SK-N-SH treated with all-trans-retinoic acid at 6 μM for 48 hours (cell line): ENCODE measurements at regions not wholly inside any gene's neighbourhood (a gene's known extent, or its start where the extent isn't known, plus 50 kb on each side); places are given as distances from the start of the nearest gene placed in this dataset.

Source experiments
- ATAC-seq: fragments of 200-7000 bp; cut with Tn5 transposase; 3 replicates; pipeline ENCODE4 v1.9.1; 2020; ENCODE audit warnings: mild to moderate bottlenecking, moderate library complexity
- ARNTL ChIP-seq: fragments of 450-650 bp; formaldehyde crosslinking; IDR thresholded peaks from 2 replicates; pipeline ENCODE4 v1.5.0; 2020; ENCODE audit warnings: low read depth, mild to moderate bottlenecking, moderate library complexity, borderline replicate concordance
- BACH2 ChIP-seq: fragments of 250-450 bp; sonication (Bioruptor Pico); IDR thresholded peaks from 2 replicates; pipeline ENCODE4 v1.9.0; 2021; ENCODE audit warnings: mild to moderate bottlenecking, borderline replicate concordance
- CSDC2 ChIP-seq: fragments of 250-450 bp; sonication (Bioruptor Pico); IDR thresholded peaks from 2 replicates; pipeline ENCODE4 v1.5.0; 2020; ENCODE audit warnings: mild to moderate bottlenecking, moderate library complexity
- ESRRG ChIP-seq: fragments of 250-450 bp; sonication (Bioruptor Pico); IDR thresholded peaks from 2 replicates; pipeline ENCODE4 v1.6.1; 2021; ENCODE audit warnings: mild to moderate bottlenecking
- GLIS3 ChIP-seq: fragments of 250-450 bp; sonication (Bioruptor Pico); IDR thresholded peaks from 2 replicates; pipeline ENCODE4 v1.5.0; 2020; ENCODE audit warnings: mild to moderate bottlenecking, moderate library complexity
- ISL1 ChIP-seq: fragments of 250-450 bp; sonication (Bioruptor Pico); IDR thresholded peaks from 2 replicates; pipeline ENCODE4 v2.1.2; 2022; ENCODE audit warnings: mild to moderate bottlenecking, moderate library complexity
- OSR1 ChIP-seq: fragments of 250-450 bp; sonication (Bioruptor Pico); IDR thresholded peaks from 2 replicates; pipeline ENCODE4 v1.8.0; 2022; ENCODE audit warnings: moderate library complexity, mild to moderate bottlenecking, inconsistent platforms
- RARB ChIP-seq: fragments of 250-450 bp; sonication (Bioruptor Pico); IDR thresholded peaks from 2 replicates; pipeline ENCODE4 v1.8.0; 2021; ENCODE audit warnings: mild to moderate bottlenecking, moderate library complexity
- SNAI2 ChIP-seq: fragments of 250-450 bp; sonication (Bioruptor Pico); IDR thresholded peaks from 2 replicates; pipeline ENCODE4 v1.5.0; 2020; ENCODE audit warnings: mild to moderate bottlenecking, moderate library complexity
- TCF4 ChIP-seq: fragments of 250-450 bp; sonication (Bioruptor Pico); IDR thresholded peaks from 2 replicates; pipeline ENCODE4 v1.8.0; 2021; ENCODE audit warnings: mild to moderate bottlenecking, moderate library complexity, borderline replicate concordance
- TOX ChIP-seq: fragments of 250-450 bp; sonication (Bioruptor Pico); IDR thresholded peaks from 2 replicates; pipeline ENCODE4 v1.8.0; 2021; ENCODE audit warnings: mild to moderate bottlenecking, moderate library complexity, borderline replicate concordance
- ZC3H10 ChIP-seq: fragments of 250-450 bp; sonication (Bioruptor Pico); IDR thresholded peaks from 2 replicates; pipeline ENCODE4 v1.5.1; 2021; ENCODE audit warnings: mild to moderate bottlenecking, moderate library complexity
- ZFP3 ChIP-seq: fragments of 250-450 bp; sonication (Bioruptor Pico); IDR thresholded peaks from 2 replicates; pipeline ENCODE4 v1.5.0; 2020; ENCODE audit warnings: mild to moderate bottlenecking, moderate library complexity
- ZNF565 ChIP-seq: fragments of 450-650 bp; formaldehyde crosslinking; conservative IDR thresholded peaks from 2 replicates; pipeline ENCODE4 v1.5.0; 2020; ENCODE audit warnings: low read depth, mild to moderate bottlenecking, moderate library complexity
- ZNF70 ChIP-seq: fragments of 450-650 bp; formaldehyde crosslinking; IDR thresholded peaks from 2 replicates; pipeline ENCODE4 v1.5.0; 2020; ENCODE audit warnings: mild to moderate bottlenecking, moderate library complexity
- ZNF8 ChIP-seq: fragments of 450-650 bp; formaldehyde crosslinking; IDR thresholded peaks from 2 replicates; pipeline ENCODE4 v1.5.0; 2020; ENCODE audit warnings: mild to moderate bottlenecking, moderate library complexity
- TF ChIP-seq, protein P1 (sequence below): fragments of 250-450 bp; sonication (Bioruptor Pico); IDR thresholded peaks from 2 replicates; pipeline ENCODE4 v1.5.0; 2020; ENCODE audit warnings: mild to moderate bottlenecking, moderate library complexity
- TF ChIP-seq, protein P2 (sequence below): fragments of 250-450 bp; sonication (Bioruptor Pico); IDR thresholded peaks from 2 replicates; pipeline ENCODE4 v1.5.1; 2021; ENCODE audit warnings: mild to moderate bottlenecking, moderate library complexity
- TF ChIP-seq, protein P3 (sequence below): fragments of 250-450 bp; sonication (Bioruptor Pico); IDR thresholded peaks from 2 replicates; pipeline ENCODE4 v1.8.0; 2020; ENCODE audit warnings: mild to moderate bottlenecking, moderate library complexity, borderline replicate concordance
- TF ChIP-seq, protein P4 (sequence below): fragments of 250-450 bp; sonication (Bioruptor Pico); IDR thresholded peaks from 2 replicates; pipeline ENCODE4 v1.5.1; 2020; ENCODE audit warnings: low read depth, mild to moderate bottlenecking, moderate library complexity

DNA sequence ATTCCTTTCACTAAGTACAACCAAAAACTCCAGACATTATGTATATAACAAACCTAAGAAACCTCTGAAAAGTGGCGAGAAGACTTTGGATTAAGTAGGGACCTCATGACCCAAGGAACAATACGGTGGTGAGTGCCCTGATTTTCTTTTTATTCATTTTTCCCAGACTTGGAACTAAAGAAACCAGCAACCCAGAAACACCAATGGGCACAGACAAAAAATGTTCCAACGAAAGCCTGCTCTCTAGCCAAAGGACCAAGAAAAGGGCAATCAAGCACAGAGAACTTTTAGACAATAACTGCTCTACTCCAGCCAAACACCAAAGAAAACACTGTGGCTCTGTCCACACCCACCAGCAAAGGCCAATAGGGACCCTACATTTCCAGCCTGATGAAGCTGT lies 66.2 kb upstream of the SSBP2 start:
- ATAC-seq, result no peak
- TF ChIP-seq, protein P1, sequence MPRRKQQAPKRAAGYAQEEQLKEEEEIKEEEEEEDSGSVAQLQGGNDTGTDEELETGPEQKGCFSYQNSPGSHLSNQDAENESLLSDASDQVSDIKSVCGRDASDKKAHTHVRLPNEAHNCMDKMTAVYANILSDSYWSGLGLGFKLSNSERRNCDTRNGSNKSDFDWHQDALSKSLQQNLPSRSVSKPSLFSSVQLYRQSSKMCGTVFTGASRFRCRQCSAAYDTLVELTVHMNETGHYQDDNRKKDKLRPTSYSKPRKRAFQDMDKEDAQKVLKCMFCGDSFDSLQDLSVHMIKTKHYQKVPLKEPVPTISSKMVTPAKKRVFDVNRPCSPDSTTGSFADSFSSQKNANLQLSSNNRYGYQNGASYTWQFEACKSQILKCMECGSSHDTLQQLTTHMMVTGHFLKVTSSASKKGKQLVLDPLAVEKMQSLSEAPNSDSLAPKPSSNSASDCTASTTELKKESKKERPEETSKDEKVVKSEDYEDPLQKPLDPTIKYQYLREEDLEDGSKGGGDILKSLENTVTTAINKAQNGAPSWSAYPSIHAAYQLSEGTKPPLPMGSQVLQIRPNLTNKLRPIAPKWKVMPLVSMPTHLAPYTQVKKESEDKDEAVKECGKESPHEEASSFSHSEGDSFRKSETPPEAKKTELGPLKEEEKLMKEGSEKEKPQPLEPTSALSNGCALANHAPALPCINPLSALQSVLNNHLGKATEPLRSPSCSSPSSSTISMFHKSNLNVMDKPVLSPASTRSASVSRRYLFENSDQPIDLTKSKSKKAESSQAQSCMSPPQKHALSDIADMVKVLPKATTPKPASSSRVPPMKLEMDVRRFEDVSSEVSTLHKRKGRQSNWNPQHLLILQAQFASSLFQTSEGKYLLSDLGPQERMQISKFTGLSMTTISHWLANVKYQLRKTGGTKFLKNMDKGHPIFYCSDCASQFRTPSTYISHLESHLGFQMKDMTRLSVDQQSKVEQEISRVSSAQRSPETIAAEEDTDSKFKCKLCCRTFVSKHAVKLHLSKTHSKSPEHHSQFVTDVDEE (CRISPR knock-in tag), result no peak
- TF ChIP-seq ARNTL (CRISPR knock-in tag) (no peak), GLIS3 (no peak)
- TF ChIP-seq, protein P2, sequence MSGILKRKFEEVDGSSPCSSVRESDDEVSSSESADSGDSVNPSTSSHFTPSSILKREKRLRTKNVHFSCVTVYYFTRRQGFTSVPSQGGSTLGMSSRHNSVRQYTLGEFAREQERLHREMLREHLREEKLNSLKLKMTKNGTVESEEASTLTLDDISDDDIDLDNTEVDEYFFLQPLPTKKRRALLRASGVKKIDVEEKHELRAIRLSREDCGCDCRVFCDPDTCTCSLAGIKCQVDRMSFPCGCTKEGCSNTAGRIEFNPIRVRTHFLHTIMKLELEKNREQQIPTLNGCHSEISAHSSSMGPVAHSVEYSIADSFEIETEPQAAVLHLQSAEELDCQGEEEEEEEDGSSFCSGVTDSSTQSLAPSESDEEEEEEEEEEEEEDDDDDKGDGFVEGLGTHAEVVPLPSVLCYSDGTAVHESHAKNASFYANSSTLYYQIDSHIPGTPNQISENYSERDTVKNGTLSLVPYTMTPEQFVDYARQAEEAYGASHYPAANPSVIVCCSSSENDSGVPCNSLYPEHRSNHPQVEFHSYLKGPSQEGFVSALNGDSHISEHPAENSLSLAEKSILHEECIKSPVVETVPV, result no peak

DNA sequence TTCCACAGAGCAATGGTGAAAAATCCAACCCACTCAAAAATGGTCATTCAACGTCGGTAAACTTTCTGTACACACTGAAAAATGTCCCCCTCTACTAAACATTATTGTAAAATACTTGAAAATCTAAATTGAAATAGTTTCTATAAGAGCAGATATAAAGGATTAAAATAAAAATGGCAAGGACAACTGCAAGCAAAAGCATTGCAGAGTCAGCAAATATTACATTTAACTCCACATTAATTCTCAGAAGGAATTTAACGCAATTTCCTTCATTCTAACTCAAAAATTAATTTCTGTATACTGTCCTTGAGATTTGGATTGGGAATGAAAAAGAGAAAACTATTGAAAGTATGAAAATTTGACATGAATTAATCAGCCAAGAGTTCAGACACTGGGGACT lies 64.4 kb upstream of the SSBP2 start:
- no peak for TF ChIP-seq ZNF565 (CRISPR knock-in tag)
- TF ChIP-seq, protein P2, result no peak
- no peak for TF ChIP-seq CSDC2 (CRISPR knock-in tag)
- TF ChIP-seq ESRRG (CRISPR knock-in tag), result no peak
- no peak for TF ChIP-seq GLIS3
- TF ChIP-seq, protein P3, sequence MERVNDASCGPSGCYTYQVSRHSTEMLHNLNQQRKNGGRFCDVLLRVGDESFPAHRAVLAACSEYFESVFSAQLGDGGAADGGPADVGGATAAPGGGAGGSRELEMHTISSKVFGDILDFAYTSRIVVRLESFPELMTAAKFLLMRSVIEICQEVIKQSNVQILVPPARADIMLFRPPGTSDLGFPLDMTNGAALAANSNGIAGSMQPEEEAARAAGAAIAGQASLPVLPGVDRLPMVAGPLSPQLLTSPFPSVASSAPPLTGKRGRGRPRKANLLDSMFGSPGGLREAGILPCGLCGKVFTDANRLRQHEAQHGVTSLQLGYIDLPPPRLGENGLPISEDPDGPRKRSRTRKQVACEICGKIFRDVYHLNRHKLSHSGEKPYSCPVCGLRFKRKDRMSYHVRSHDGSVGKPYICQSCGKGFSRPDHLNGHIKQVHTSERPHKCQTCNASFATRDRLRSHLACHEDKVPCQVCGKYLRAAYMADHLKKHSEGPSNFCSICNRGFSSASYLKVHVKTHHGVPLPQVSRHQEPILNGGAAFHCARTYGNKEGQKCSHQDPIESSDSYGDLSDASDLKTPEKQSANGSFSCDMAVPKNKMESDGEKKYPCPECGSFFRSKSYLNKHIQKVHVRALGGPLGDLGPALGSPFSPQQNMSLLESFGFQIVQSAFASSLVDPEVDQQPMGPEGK (CRISPR knock-in tag), result no peak
- no peak for TF ChIP-seq SNAI2 (CRISPR knock-in tag)
- no peak for TF ChIP-seq ZC3H10 (CRISPR knock-in tag)
- no peak for TF ChIP-seq ZNF70 (CRISPR knock-in tag)
- TF ChIP-seq, protein P1 (CRISPR knock-in tag), result no peak
- TF ChIP-seq ZFP3, result no peak
- no peak for TF ChIP-seq RARB (CRISPR knock-in tag)
- no peak for TF ChIP-seq ZNF8 (CRISPR knock-in tag)
- no peak for TF ChIP-seq TOX (CRISPR knock-in tag)
- TF ChIP-seq, protein P4, sequence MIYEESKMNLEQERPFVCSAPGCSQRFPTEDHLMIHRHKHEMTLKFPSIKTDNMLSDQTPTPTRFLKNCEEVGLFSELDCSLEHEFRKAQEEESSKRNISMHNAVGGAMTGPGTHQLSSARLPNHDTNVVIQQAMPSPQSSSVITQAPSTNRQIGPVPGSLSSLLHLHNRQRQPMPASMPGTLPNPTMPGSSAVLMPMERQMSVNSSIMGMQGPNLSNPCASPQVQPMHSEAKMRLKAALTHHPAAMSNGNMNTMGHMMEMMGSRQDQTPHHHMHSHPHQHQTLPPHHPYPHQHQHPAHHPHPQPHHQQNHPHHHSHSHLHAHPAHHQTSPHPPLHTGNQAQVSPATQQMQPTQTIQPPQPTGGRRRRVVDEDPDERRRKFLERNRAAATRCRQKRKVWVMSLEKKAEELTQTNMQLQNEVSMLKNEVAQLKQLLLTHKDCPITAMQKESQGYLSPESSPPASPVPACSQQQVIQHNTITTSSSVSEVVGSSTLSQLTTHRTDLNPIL, result no peak
- TF ChIP-seq ISL1 (CRISPR knock-in tag), result no peak
- no peak for TF ChIP-seq TCF4 (CRISPR knock-in tag)
- no peak for TF ChIP-seq OSR1 (CRISPR knock-in tag)
- ATAC-seq, result no peak

DNA sequence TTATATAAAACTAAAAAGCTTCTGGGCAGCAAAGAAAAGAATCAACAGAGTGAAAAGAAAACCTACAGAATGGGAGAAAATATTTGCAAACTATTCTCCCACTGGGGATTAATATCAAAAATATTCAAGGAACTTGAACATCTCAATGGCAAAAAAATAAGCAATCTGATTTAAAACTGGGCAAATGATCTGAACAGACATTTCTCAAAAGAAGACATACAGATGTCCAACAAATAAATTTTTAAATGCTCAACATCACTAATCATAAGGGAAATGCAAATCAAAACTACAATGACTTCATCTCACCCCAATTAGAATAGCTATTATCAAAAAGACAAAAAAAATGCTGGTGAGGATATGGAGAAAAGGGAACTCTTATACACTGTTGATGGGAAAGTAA lies 57.2 kb upstream of the SSBP2 start:
- TF ChIP-seq, protein P3 (CRISPR knock-in tag), result no peak
- TF ChIP-seq BACH2 (CRISPR knock-in tag), result no peak
- no peak for TF ChIP-seq GLIS3
- ATAC-seq, result no peak
